ENCODE measurements at regions not wholly inside any gene's neighbourhood (a gene's known extent, or its start where the extent isn't known, plus 50 kb on each side); places are given as distances from the start of the nearest gene placed in this dataset.
"Not testable (repeated sequence)": the region's sequence is repeated elsewhere in the genome, so short reads cannot be mapped to it uniquely, and the experiment has no call there.

- DNase-seq = no peak
These were observed 358.7 kb upstream of the KLF4 start for GRCh38 chr9:107847978-107848964.

GRCh38 chr9:107842530-107842929 lies 353.0 kb upstream of the KLF4 start:
- no peak for DNase-seq

- DNase-seq = no peak
These were observed 351.5 kb upstream of the KLF4 start for GRCh38 chr9:107841076-107841475.

GRCh38 chr9:107839371-107839770 lies 349.8 kb upstream of the KLF4 start:
- DNase-seq = no peak

GRCh38 chr9:107838766-107839165 lies 349.2 kb upstream of the KLF4 start:
- no peak for DNase-seq

GRCh38 chr9:107836300-107836699 lies 346.7 kb upstream of the KLF4 start:
- no peak for DNase-seq

- DNase-seq = no peak
These were observed 343.7 kb upstream of the KLF4 start for GRCh38 chr9:107833295-107833694.

GRCh38 chr9:107832871-107833270 lies 343.3 kb upstream of the KLF4 start:
- DNase-seq = no peak

GRCh38 chr9:107830479-107830878 lies 340.9 kb upstream of the KLF4 start:
- no peak for DNase-seq

- DNase-seq = no peak
These were observed 338.3 kb upstream of the KLF4 start for GRCh38 chr9:107827884-107828283.

- DNase-seq = no peak
These were observed 337.7 kb upstream of the KLF4 start for GRCh38 chr9:107827304-107827703.

GRCh38 chr9:107826688-107826983 lies 337.1 kb upstream of the KLF4 start:
- not testable (repeated sequence) for DNase-seq

GRCh38 chr9:107824556-107824955 lies 335.0 kb upstream of the KLF4 start:
- no peak for DNase-seq

- DNase-seq = peak; percentile 78
These were observed 330.4 kb upstream of the KLF4 start for GRCh38 chr9:107819772-107820565.

- DNase-seq = not testable (repeated sequence)
These were observed 328.9 kb upstream of the KLF4 start for GRCh38 chr9:107818503-107818829.

- DNase-seq = not testable (repeated sequence)
These were observed 328.3 kb upstream of the KLF4 start for GRCh38 chr9:107817595-107818502.

- no peak for DNase-seq
These were observed 327.0 kb upstream of the KLF4 start for GRCh38 chr9:107816561-107817021.

GRCh38 chr9:107815782-107816560 lies 326.4 kb upstream of the KLF4 start:
- DNase-seq = no peak

- no peak for DNase-seq
These were observed 323.7 kb upstream of the KLF4 start for GRCh38 chr9:107813287-107813686.

GRCh38 chr9:107810461-107810961 lies 320.9 kb upstream of the KLF4 start:
- DNase-seq = no peak

GRCh38 chr9:107809871-107810460 lies 320.4 kb upstream of the KLF4 start:
- DNase-seq = no peak

GRCh38 chr9:107807183-107807582 lies 317.6 kb upstream of the KLF4 start:
- DNase-seq = no peak

Data from NCI-H1417 treated with DMSO at 0.1 percent for 48 hours (cell line).